ENCODE measurements at regions not wholly inside any gene's neighbourhood (a gene's known extent, or its start where the extent isn't known, plus 50 kb on each side); places are given as distances from the start of the nearest gene placed in this dataset.

GRCh38 chr3:180138871-180139270 lies 102.1 kb upstream of the PEX5L start:
- TF ChIP-seq, protein P1, sequence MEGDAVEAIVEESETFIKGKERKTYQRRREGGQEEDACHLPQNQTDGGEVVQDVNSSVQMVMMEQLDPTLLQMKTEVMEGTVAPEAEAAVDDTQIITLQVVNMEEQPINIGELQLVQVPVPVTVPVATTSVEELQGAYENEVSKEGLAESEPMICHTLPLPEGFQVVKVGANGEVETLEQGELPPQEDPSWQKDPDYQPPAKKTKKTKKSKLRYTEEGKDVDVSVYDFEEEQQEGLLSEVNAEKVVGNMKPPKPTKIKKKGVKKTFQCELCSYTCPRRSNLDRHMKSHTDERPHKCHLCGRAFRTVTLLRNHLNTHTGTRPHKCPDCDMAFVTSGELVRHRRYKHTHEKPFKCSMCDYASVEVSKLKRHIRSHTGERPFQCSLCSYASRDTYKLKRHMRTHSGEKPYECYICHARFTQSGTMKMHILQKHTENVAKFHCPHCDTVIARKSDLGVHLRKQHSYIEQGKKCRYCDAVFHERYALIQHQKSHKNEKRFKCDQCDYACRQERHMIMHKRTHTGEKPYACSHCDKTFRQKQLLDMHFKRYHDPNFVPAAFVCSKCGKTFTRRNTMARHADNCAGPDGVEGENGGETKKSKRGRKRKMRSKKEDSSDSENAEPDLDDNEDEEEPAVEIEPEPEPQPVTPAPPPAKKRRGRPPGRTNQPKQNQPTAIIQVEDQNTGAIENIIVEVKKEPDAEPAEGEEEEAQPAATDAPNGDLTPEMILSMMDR (IDR thresholded peaks at IDR 0.05; ENCODE audit: poor library complexity, severe bottlenecking): no peak
- TF ChIP-seq EP300 (conservative IDR thresholded peaks at IDR 0.05; ENCODE audit: poor library complexity, severe bottlenecking) (no peak), REST (IDR thresholded peaks at IDR 0.05; ENCODE audit: borderline replicate concordance) (no peak), RAD21 (conservative IDR thresholded peaks at IDR 0.05) (no peak), SMC3 (conservative IDR thresholded peaks at IDR 0.05; ENCODE audit: poor library complexity) (no peak), MXI1 (conservative IDR thresholded peaks at IDR 0.05; ENCODE audit: poor library complexity, severe bottlenecking) (no peak), POLR2AphosphoS5 (IDR thresholded peaks at IDR 0.05) (no peak)
